ENCODE measurements at regions not wholly inside any gene's neighbourhood (a gene's known extent, or its start where the extent isn't known, plus 50 kb on each side); places are given as distances from the start of the nearest gene placed in this dataset.

GRCh38 chr2:37809525-37809924 lies 115.6 kb upstream of the RMDN2 start:
- no peak for DNase-seq (ENCODE audit: low read depth)

- no peak for DNase-seq (ENCODE audit: low read depth)
Measured at GRCh38 chr2:37809931-37810570, 115.0 kb upstream of the RMDN2 start.

GRCh38 chr2:37812414-37812813 lies 112.7 kb upstream of the RMDN2 start:
- DNase-seq (ENCODE audit: low read depth) = no peak

GRCh38 chr2:37812941-37813730 lies 112.0 kb upstream of the RMDN2 start:
- DNase-seq (ENCODE audit: low read depth) = no peak

GRCh38 chr2:37816036-37816435 lies 109.1 kb upstream of the RMDN2 start:
- DNase-seq (ENCODE audit: low read depth) = no peak

GRCh38 chr2:37816686-37817085 lies 108.4 kb upstream of the RMDN2 start:
- no peak for DNase-seq (ENCODE audit: low read depth)

- DNase-seq (ENCODE audit: low read depth) = no peak
Measured at GRCh38 chr2:37819186-37819585, 105.9 kb upstream of the RMDN2 start.

- no peak for DNase-seq (ENCODE audit: low read depth)
Measured at GRCh38 chr2:37820471-37820986, 104.6 kb upstream of the RMDN2 start.

GRCh38 chr2:37825586-37825985 lies 99.5 kb upstream of the RMDN2 start:
- no peak for DNase-seq (ENCODE audit: low read depth)

- no peak for DNase-seq (ENCODE audit: low read depth)
Measured at GRCh38 chr2:37826611-37827010, 98.5 kb upstream of the RMDN2 start.

GRCh38 chr2:37827455-37827854 lies 97.6 kb upstream of the RMDN2 start:
- no peak for DNase-seq (ENCODE audit: low read depth)

- DNase-seq (ENCODE audit: low read depth) = no peak
Measured at GRCh38 chr2:37827911-37828511, 97.1 kb upstream of the RMDN2 start.

- no peak for DNase-seq (ENCODE audit: low read depth)
Measured at GRCh38 chr2:37829202-37829601, 95.9 kb upstream of the RMDN2 start.

- DNase-seq (ENCODE audit: low read depth) = no peak
Measured at GRCh38 chr2:37829616-37830395, 95.3 kb upstream of the RMDN2 start.

- no peak for DNase-seq (ENCODE audit: low read depth)
Measured at GRCh38 chr2:37830636-37831035, 94.5 kb upstream of the RMDN2 start.

- DNase-seq (ENCODE audit: low read depth) = no peak
Measured at GRCh38 chr2:37831081-37831780, 93.9 kb upstream of the RMDN2 start.

- peak; percentile 71 for DNase-seq (ENCODE audit: low read depth)
Measured at GRCh38 chr2:37832590-37833197, 92.4 kb upstream of the RMDN2 start.

- DNase-seq (ENCODE audit: low read depth) = peak; percentile 54
Measured at GRCh38 chr2:37833423-37833822, 91.7 kb upstream of the RMDN2 start.

GRCh38 chr2:37836270-37836669 lies 88.8 kb upstream of the RMDN2 start:
- DNase-seq (ENCODE audit: low read depth) = no peak

- no peak for DNase-seq (ENCODE audit: low read depth)
Measured at GRCh38 chr2:37836711-37837110, 88.4 kb upstream of the RMDN2 start.

- no peak for DNase-seq (ENCODE audit: low read depth)
Measured at GRCh38 chr2:37837628-37838328, 87.3 kb upstream of the RMDN2 start.

All from activated T-helper 9 cell treated with anti-CD3 and anti-CD28 coated beads, Interleukin-2, amount 50 U/mL, for 16 hours (primary cell).